RWPE1 (cell line): ENCODE measurements at regions not wholly inside any gene's neighbourhood (a gene's known extent, or its start where the extent isn't known, plus 50 kb on each side); places are given as distances from the start of the nearest gene placed in this dataset.

Experiments used
- CTCF ChIA-PET: fragments of 350-600 bp; sonication (Branson Sonifier 250); formaldehyde crosslinking; extraction: SDS; loops from one replicate; lab custom pipeline; 2021; lab: Yijun Ruan, JAX
- POLR2A ChIA-PET: fragments of 400-600 bp; formaldehyde crosslinking; extraction: SDS; loops from one replicate; lab custom pipeline; 2020; ENCODE audit warnings: antibody characterized with exemption; ENCODE audit not compliant: low non-redundant PET; lab: Yijun Ruan, JAX
- DNase-seq: peaks from one replicate; pipeline ENCODE4 v3.0.0; 2012; ENCODE audit warnings: low spot score
- H3K27ac ChIP-seq: fragments of 450-650 bp; 2 replicates; pipeline ENCODE4 v1.5.1; 2017
- TF ChIP-seq, protein P1 (sequence below): fragments of 450-650 bp; conservative IDR thresholded peaks from 2 replicates; pipeline ENCODE4 v1.5.1; 2017; ENCODE audit warnings: low read depth, mild to moderate bottlenecking

- ChIA-PET CTCF (no interaction called here), POLR2A (no interaction called here)
- TF ChIP-seq, protein P1, sequence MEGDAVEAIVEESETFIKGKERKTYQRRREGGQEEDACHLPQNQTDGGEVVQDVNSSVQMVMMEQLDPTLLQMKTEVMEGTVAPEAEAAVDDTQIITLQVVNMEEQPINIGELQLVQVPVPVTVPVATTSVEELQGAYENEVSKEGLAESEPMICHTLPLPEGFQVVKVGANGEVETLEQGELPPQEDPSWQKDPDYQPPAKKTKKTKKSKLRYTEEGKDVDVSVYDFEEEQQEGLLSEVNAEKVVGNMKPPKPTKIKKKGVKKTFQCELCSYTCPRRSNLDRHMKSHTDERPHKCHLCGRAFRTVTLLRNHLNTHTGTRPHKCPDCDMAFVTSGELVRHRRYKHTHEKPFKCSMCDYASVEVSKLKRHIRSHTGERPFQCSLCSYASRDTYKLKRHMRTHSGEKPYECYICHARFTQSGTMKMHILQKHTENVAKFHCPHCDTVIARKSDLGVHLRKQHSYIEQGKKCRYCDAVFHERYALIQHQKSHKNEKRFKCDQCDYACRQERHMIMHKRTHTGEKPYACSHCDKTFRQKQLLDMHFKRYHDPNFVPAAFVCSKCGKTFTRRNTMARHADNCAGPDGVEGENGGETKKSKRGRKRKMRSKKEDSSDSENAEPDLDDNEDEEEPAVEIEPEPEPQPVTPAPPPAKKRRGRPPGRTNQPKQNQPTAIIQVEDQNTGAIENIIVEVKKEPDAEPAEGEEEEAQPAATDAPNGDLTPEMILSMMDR = no peak
- H3K27ac ChIP-seq = no peak overlapping the region
- DNase-seq = no peak
These were observed 87.2 kb upstream of the TNP1 start for GRCh38 chr2:216947055-216947454.

- H3K27ac ChIP-seq = no peak overlapping the region
- TF ChIP-seq, protein P1 = no peak
- no peak for DNase-seq
- POLR2A ChIA-PET = no interaction called here
- CTCF ChIA-PET = no interaction called here
These were observed 84.9 kb upstream of the TNP1 start for GRCh38 chr2:216944733-216945132.

DNA sequence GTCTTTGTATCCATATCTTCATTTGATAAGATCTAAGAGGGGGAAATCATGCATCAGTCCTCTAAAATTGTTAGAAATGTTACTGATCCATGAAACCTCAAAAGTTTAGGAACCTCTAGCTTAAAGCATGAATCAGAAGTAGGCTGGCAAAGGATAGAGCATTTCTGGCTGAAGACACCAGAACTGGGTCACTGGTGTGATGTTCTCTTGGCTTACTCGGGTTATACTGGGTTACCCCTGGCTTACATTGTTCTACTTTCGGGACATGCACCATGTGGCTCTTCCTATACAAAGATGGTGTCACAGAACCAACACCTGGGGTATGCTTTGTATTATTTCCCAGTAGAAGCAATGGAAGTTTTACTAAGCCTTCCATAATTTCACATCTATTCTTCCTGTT is 83.2 kb upstream of the TNP1 start:
- POLR2A ChIA-PET = no interaction called here
- TF ChIP-seq, protein P1 = no peak
- CTCF ChIA-PET = no interaction called here
- H3K27ac ChIP-seq = no peak overlapping the region
- DNase-seq = no peak

DNA sequence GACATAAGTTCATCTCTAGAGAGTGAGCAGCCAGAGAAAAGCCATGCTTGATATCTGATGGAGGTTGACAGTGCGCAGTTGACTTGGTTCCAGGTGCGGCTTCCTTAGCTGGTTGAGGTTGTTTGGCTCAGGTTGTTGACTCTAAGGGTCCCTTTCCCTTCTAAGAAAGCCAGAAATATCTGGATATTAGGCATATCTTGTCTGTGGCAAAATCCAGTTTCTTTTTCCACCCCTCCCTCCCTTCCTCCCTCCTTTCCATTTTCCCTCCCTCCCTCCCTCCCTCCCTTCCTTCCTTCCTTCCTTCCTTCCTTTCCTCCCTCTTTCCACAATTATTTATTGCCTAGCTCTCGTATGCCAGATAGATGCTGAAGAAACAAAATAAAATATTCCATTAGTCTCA is 82.6 kb upstream of the TNP1 start:
- TF ChIP-seq, protein P1 = no peak
- no peak for DNase-seq
- CTCF ChIA-PET = no interaction called here
- POLR2A ChIA-PET = no interaction called here
- no peak overlapping the region for H3K27ac ChIP-seq

DNA sequence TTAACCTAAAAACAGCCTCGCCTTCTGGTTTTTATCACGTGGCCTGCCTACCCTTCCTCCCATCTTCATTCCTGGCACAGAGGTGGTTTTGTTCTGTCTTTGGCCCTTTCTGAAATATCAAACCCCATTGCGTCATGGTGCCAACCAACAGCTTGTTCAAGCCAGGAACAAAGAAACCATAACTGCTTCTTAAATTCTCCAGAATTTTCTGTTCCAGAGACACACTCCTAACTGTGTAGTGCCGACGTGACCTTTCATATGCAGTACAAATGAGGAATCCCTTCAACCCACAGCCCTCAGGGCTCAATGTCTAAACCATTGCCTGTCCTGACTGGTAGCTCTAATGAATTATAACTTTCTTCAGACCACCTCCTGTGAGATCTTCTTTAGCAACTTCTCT is 82.2 kb upstream of the TNP1 start:
- CTCF ChIA-PET = no interaction called here
- TF ChIP-seq, protein P1 = no peak
- H3K27ac ChIP-seq = no peak overlapping the region
- DNase-seq = no peak
- POLR2A ChIA-PET = no interaction called here

GRCh38 chr2:216936954-216937357 is 77.1 kb upstream of the TNP1 start:
- no peak for DNase-seq
- H3K27ac ChIP-seq = no peak overlapping the region
- TF ChIP-seq, protein P1 = no peak
- CTCF ChIA-PET = no interaction called here
- POLR2A ChIA-PET = no interaction called here

GRCh38 chr2:216934623-216935022 is 74.8 kb upstream of the TNP1 start:
- POLR2A ChIA-PET = no interaction called here
- no peak overlapping the region for H3K27ac ChIP-seq
- TF ChIP-seq, protein P1 = no peak
- no peak for DNase-seq
- CTCF ChIA-PET = no interaction called here
